ENCODE measurements at regions not wholly inside any gene's neighbourhood (a gene's known extent, or its start where the extent isn't known, plus 50 kb on each side); places are given as distances from the start of the nearest gene placed in this dataset.

DNA sequence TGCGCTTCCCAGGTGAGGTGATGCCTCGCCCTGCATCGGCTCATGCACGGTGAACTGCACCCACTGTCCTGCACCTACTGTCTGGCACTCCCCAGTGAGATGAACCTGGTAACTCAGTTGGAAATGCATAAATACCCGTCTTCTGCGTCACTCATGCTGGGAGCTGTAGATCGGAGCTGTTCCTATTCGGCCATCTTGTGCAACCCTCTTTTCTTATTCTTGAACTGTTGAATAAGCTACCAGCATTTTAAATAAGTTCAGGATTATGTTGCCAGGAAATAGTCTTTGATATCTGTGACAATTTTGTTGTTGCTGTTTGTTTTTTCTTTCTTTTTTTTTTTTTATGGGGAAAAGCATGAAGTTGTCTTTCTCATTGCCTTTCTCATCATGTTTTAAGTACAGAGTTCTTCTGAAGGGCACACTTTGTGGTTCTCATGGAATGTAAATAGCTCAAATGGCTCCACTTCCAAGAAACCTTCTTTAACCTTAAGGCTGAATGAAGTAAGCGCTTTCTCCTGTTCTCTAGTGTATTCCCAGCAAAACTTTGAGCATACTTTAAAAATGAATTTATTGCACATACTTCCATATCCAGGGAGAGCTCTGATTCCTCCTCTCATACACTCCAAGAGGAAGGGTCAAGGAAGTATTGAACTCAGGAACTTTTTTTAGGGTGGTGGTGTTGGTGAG is 468.0 kb upstream of the TBL1XR1 start:
- TF ChIP-seq, protein P1, sequence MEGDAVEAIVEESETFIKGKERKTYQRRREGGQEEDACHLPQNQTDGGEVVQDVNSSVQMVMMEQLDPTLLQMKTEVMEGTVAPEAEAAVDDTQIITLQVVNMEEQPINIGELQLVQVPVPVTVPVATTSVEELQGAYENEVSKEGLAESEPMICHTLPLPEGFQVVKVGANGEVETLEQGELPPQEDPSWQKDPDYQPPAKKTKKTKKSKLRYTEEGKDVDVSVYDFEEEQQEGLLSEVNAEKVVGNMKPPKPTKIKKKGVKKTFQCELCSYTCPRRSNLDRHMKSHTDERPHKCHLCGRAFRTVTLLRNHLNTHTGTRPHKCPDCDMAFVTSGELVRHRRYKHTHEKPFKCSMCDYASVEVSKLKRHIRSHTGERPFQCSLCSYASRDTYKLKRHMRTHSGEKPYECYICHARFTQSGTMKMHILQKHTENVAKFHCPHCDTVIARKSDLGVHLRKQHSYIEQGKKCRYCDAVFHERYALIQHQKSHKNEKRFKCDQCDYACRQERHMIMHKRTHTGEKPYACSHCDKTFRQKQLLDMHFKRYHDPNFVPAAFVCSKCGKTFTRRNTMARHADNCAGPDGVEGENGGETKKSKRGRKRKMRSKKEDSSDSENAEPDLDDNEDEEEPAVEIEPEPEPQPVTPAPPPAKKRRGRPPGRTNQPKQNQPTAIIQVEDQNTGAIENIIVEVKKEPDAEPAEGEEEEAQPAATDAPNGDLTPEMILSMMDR (IDR thresholded peaks at IDR 0.05; ENCODE audit: low read depth, low read length) = no peak
- TF ChIP-seq POLR2A (IDR thresholded peaks at IDR 0.05; ENCODE audit: extremely low read depth, insufficient read length) = no peak
- TF ChIP-seq, protein P2, sequence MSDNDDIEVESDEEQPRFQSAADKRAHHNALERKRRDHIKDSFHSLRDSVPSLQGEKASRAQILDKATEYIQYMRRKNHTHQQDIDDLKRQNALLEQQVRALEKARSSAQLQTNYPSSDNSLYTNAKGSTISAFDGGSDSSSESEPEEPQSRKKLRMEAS (IDR thresholded peaks at IDR 0.05; ENCODE audit: low read depth, low read length) = no peak
